K562 (cell line): ENCODE measurements at regions not wholly inside any gene's neighbourhood (a gene's known extent, or its start where the extent isn't known, plus 50 kb on each side); places are given as distances from the start of the nearest gene placed in this dataset.

Experiments used
- ATAC-seq: fragments of 200-7000 bp; cut with Tn5 transposase; 3 replicates; pipeline ENCODE4 v1.9.1; 2020; ENCODE audit warnings: moderate library complexity
- BruUV-seq: library from RNA; stranded (reverse); fragments of 400-500 nt; replicated peaks from 2 replicates; lab custom pipeline; 2021; lab: Mats Ljungman, UMichigan
- CTCF ChIA-PET: fragments of 300-600 bp; formaldehyde crosslinking; extraction: SDS; loops from one replicate; lab custom pipeline; 2021; ENCODE audit warnings: low intra/inter-chr PET ratio; lab: Yijun Ruan, JAX
- POLR2A ChIA-PET: fragments of 300-600, 350-650 bp; sonication (Branson Sonifier 250); formaldehyde crosslinking; extraction: SDS; loops from one replicate; lab custom pipeline; 2021; ENCODE audit warnings: antibody characterized with exemption, inconsistent platforms; lab: Yijun Ruan, JAX
- DNase-seq, 4 experiments: peaks; one replicate each; pipeline versions ENCODE4 v3.0.0 to v3.0.0-alpha.2; 2011 to 2018; ENCODE audit warnings: low spot score in 3 of 4, mixed read lengths in 3 of 4; ENCODE audit errors: extremely low read depth in 1 of 4
- FAIRE-seq: peaks from 2 replicates; lab custom pipeline; 2011; peaks lifted over from hg19 to GRCh38; lab: Jason Lieb, UNC
- H2AFZ ChIP-seq: 2 replicates; pipeline ENCODE4 v1.6.0; 2011; ENCODE audit warnings: low read depth, low read length, control low read depth, inconsistent platforms
- H3K27ac ChIP-seq: fragments of 200-600 bp; 3 replicates; pipeline ENCODE4 v1.8.0; 2011; ENCODE audit warnings: low read depth, mild to moderate bottlenecking, control low read depth, inconsistent platforms, low read length, moderate library complexity, mixed read lengths; ENCODE audit errors: extremely low read depth
- H3K27me3 ChIP-seq, 2 experiments: fragments of 300-600 bp in 1 of 2; 2 replicates in 1 of 2; 3 replicates in 1 of 2; pipeline versions ENCODE4 v1.6.0 to v1.8.0; 2011; ENCODE audit warnings: inconsistent platforms in 2 of 2, low read length in 2 of 2, mild to moderate bottlenecking in 1 of 2, mixed read lengths in 1 of 2, moderate library complexity in 1 of 2; ENCODE audit not compliant: control insufficient read depth in 2 of 2, insufficient read depth in 2 of 2
- H3K36me3 ChIP-seq: fragments of 300-600 bp; 3 replicates; pipeline ENCODE4 v1.8.0; 2011; ENCODE audit warnings: mild to moderate bottlenecking, low read length, inconsistent platforms; ENCODE audit not compliant: control insufficient read depth, insufficient read depth
- H3K4me1 ChIP-seq, 2 experiments: fragments of 200-600 bp in 1 of 2; replicated peaks in 1 of 2; 2 replicates in 1 of 2; 3 replicates in 1 of 2; pipeline versions ENCODE4 v1.5.1 to v1.8.0; 2011; ENCODE audit warnings: inconsistent platforms in 2 of 2, low read length in 2 of 2, mild to moderate bottlenecking in 1 of 2, mixed read lengths in 1 of 2, moderate library complexity in 1 of 2; ENCODE audit not compliant: control insufficient read depth in 2 of 2, insufficient read depth in 2 of 2
- H3K4me2 ChIP-seq: 2 replicates; pipeline ENCODE4 v1.6.1; 2011; ENCODE audit warnings: low read length, control low read depth, inconsistent platforms, mixed read lengths; ENCODE audit not compliant: insufficient read depth
- H3K4me3 ChIP-seq: fragments of 200-600 bp; sonication (generic), shearing (Covaris generic); 2 replicates; pipeline ENCODE4 v1.5.1; 2016; ENCODE audit warnings: control low read depth, inconsistent platforms
- H3K79me2 ChIP-seq: fragments of 200-600 bp; 3 replicates; pipeline ENCODE4 v1.8.0; 2011; ENCODE audit warnings: low read length, inconsistent platforms; ENCODE audit not compliant: control insufficient read depth, insufficient read depth
- H3K9ac ChIP-seq, 2 experiments: 2 replicates each; pipeline versions ENCODE4 v1.6.0 to v1.6.1; 2011; ENCODE audit warnings: low read depth in 2 of 2, low read length in 2 of 2, control low read depth in 1 of 2, inconsistent platforms in 1 of 2, mild to moderate bottlenecking in 1 of 2, mixed read lengths in 1 of 2; ENCODE audit not compliant: insufficient read depth in 1 of 2
- H3K9me1 ChIP-seq: one replicate; pipeline ENCODE4 v1.6.0; 2011; ENCODE audit warnings: inconsistent platforms, mild to moderate bottlenecking, low read length, moderate library complexity; ENCODE audit not compliant: control insufficient read depth, insufficient read depth
- H3K9me3 ChIP-seq: replicated peaks from 2 replicates; pipeline ENCODE4 v1.5.1; 2011; ENCODE audit warnings: low read depth, low read length, inconsistent platforms; ENCODE audit not compliant: control insufficient read depth, insufficient read depth
- H4K20me1 ChIP-seq: replicated peaks from 2 replicates; pipeline ENCODE4 v1.6.1; 2011; ENCODE audit warnings: low read length, inconsistent platforms, mixed read lengths; ENCODE audit not compliant: control insufficient read depth, insufficient read depth
- BCL6 ChIP-seq: fragments of 250-450 bp; sonication (Bioruptor Pico); IDR thresholded peaks from 2 replicates; pipeline ENCODE4 v1.4.0; 2020
- CBFA2T3 ChIP-seq: fragments of 450-650 bp; IDR thresholded peaks from 2 replicates; pipeline ENCODE4 v1.6.1; 2017
- KDM4B ChIP-seq, 2 experiments: fragments of 450-650 bp in 1 of 2; sonication (generic) in 1 of 2; IDR thresholded peaks; 2 replicates each; pipeline ENCODE4 v1.6.1; 2016 to 2017; ENCODE audit warnings: borderline replicate concordance in 2 of 2, antibody characterized with exemption in 1 of 2, low read depth in 1 of 2, mild to moderate bottlenecking in 1 of 2
- MYC ChIP-seq, 2 experiments: fragments of 250-450 bp in 1 of 2; sonication (Bioruptor Pico) in 1 of 2; IDR thresholded peaks; 2 replicates each; pipeline versions ENCODE4 v1.5.1 to v1.6.1; 2012 to 2021; ENCODE audit warnings: low read depth in 2 of 2, borderline replicate concordance in 1 of 2, improper control_type of control experiment in 1 of 2, low read length in 1 of 2, mild to moderate bottlenecking in 1 of 2, moderate library complexity in 1 of 2
- NCOA1 ChIP-seq: fragments of 450-650 bp; IDR thresholded peaks from 2 replicates; pipeline ENCODE4 v1.6.1; 2016; ENCODE audit warnings: low read depth
- PHB ChIP-seq: fragments of 250-450 bp; sonication (Bioruptor Pico); IDR thresholded peaks from 2 replicates; pipeline ENCODE4 v1.5.0; 2021
- PTTG1 ChIP-seq: fragments of 450-650 bp; IDR thresholded peaks from 2 replicates; pipeline ENCODE4 v1.6.1; 2016; ENCODE audit warnings: low read depth, mild to moderate bottlenecking, missing genetic modification characterization, missing compliant biosample characterization
- RBM14 ChIP-seq: fragments of 200-400 bp; formaldehyde crosslinking; IDR thresholded peaks from 2 replicates; pipeline ENCODE4 v1.6.1; 2018; ENCODE audit warnings: low read depth, mild to moderate bottlenecking, low read length, moderate library complexity, borderline replicate concordance; ENCODE audit not compliant: insufficient read depth
- SETDB1 ChIP-seq: IDR thresholded peaks from one replicate; pipeline ENCODE4 v1.6.1; 2012; ENCODE audit warnings: low read length, control low read depth, inconsistent platforms
- SIN3B ChIP-seq: fragments of 450-650 bp; IDR thresholded peaks from 2 replicates; pipeline ENCODE4 v1.6.1; 2017; ENCODE audit warnings: low read depth, mild to moderate bottlenecking, moderate library complexity
- ZFP1 ChIP-seq: fragments of 450-650 bp; formaldehyde crosslinking; IDR thresholded peaks from 2 replicates; pipeline ENCODE4 v1.4.0; 2020; ENCODE audit warnings: mild to moderate bottlenecking, mixed read lengths
- ZKSCAN1 ChIP-seq: fragments of 150-350 bp; IDR thresholded peaks from 2 replicates; pipeline ENCODE4 v1.6.1; 2016; ENCODE audit warnings: low read depth, low read length
- ZNF316 ChIP-seq: fragments of 450-650 bp; IDR thresholded peaks from 2 replicates; pipeline ENCODE4 v1.6.1; 2016
- ZNF551 ChIP-seq: fragments of 250-450 bp; sonication (Bioruptor Pico); IDR thresholded peaks from 2 replicates; pipeline ENCODE4 v1.5.0; 2021; ENCODE audit warnings: mild to moderate bottlenecking, moderate library complexity
- ZNF696 ChIP-seq: fragments of 250-450 bp; sonication (Bioruptor Pico); conservative IDR thresholded peaks from 2 replicates; pipeline ENCODE4 v1.4.0; 2020; ENCODE audit warnings: mild to moderate bottlenecking, moderate library complexity
- WGBS: fragments of 100-300 bp; shearing (Covaris generic); methylation state at CpG from one replicate; pipeline ENCODE4 v1.1.6; 2016; ENCODE audit warnings: low coverage, mixed read lengths; ENCODE audit not compliant: insufficient coverage; ENCODE audit errors: missing lambda C conversion rate; 5-methylcytosine and 5-hydroxymethylcytosine counted together
- in situ Hi-C: fragments of 300-500 bp; cut with MboI; formaldehyde crosslinking; loops from 4 replicates; pipeline ENCODE4 v1.15.0; 2018; ENCODE audit warnings: inconsistent platforms, mixed read lengths
- intact Hi-C: fragments of 100-400 bp; cut with micrococcal nuclease; formaldehyde crosslinking; loops from 2 replicates; pipeline ENCODE4 v1.14.2; 2022
- TF ChIP-seq, protein P1 (sequence below): sonication (generic); formaldehyde crosslinking; IDR thresholded peaks from 2 replicates; pipeline ENCODE4 v1.9.0; 2022; ENCODE audit warnings: mild to moderate bottlenecking, missing genetic modification reagents
- TF ChIP-seq, protein P2 (sequence below): fragments of 450-650 bp; IDR thresholded peaks from 2 replicates; pipeline ENCODE4 v1.6.1; 2016
- TF ChIP-seq, protein P3 (sequence below): fragments of 450-650 bp; formaldehyde crosslinking; IDR thresholded peaks from 2 replicates; pipeline ENCODE4 v1.4.0; 2020; ENCODE audit warnings: mild to moderate bottlenecking, moderate library complexity
- TF ChIP-seq, protein P4 (sequence below): sonication (generic); formaldehyde crosslinking; IDR thresholded peaks from 2 replicates; pipeline ENCODE4 v1.8.0; 2022; ENCODE audit warnings: missing genetic modification reagents, mild to moderate bottlenecking, borderline replicate concordance

DNA sequence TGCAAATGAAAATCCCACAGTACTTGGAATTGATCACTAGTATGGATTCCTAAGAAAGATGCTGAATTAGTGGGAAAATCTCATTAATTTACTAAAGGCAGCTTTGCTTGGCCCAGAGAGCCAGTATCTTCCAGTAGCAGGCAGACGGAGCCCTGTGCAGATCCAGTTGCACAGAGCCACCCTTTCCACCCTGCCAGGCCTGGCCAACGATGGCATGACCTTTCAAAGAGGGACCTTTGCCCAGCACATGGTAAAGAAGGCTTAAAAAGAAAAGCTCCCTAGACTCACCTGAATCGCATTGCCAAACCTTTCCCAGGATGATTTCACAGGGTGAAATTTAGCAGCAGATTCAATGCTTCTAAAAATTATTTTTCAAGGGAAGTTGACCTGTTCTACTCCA lies 170.5 kb upstream of the CAMK1G start:
- Histone ChIP-seq H3K27ac (no peak overlapping the region), H3K4me3 (no peak overlapping the region), H4K20me1 (no peaks in the 10 kb centered on the region), H2AFZ (no peak overlapping the region), H3K4me2 (no peak overlapping the region), H3K9ac (no peak overlapping the region), H3K9me1 (no peaks in the 10 kb centered on the region), H3K9me3 (no peaks in the 10 kb centered on the region), H3K36me3 (no peaks in the 10 kb centered on the region), H3K79me2 (no peaks in the 10 kb centered on the region), H3K4me1 (no peaks in the 10 kb centered on the region), H3K27me3 (no peaks in the 10 kb centered on the region)
- BruUV-seq = no TSS peak
- WGBS = 4% methylated on average over 3 of the region's 3 CpGs
- CTCF ChIA-PET = no interaction called here
- DNase-seq = no peak
- in situ Hi-C loops = no loop called here
- no peak for ATAC-seq
- intact Hi-C loops = no loop called here
- POLR2A ChIA-PET = no interaction called here
- no peak for FAIRE-seq
- TF ChIP-seq, protein P1, sequence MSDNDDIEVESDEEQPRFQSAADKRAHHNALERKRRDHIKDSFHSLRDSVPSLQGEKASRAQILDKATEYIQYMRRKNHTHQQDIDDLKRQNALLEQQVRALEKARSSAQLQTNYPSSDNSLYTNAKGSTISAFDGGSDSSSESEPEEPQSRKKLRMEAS (CRISPR knock-in tag) = no peak
- TF ChIP-seq SIN3B (no peak), KDM4B (IDR thresholded peaks at IDR 0.05; ENCODE audit: borderline replicate concordance in 2 of 2, low read depth in 1 of 2) (no peak), CBFA2T3 (no peak), ZNF551 (CRISPR knock-in tag) (no peak), NCOA1 (no peak), ZNF316 (no peak), ZFP1 (CRISPR knock-in tag) (no peak), MYC (IDR thresholded peaks at IDR 0.05; ENCODE audit: low read depth, low read length) (no peak), MYC (CRISPR knock-in tag; IDR thresholded peaks at IDR 0.05; ENCODE audit: borderline replicate concordance, low read depth) (no peak), ZKSCAN1 (no peak), PHB (CRISPR knock-in tag) (no peak), BCL6 (no peak), RBM14 (no peak), SETDB1 (no peak), PTTG1 (tag) (no peak), ZNF696 (CRISPR knock-in tag) (no peak)
- TF ChIP-seq, protein P2, sequence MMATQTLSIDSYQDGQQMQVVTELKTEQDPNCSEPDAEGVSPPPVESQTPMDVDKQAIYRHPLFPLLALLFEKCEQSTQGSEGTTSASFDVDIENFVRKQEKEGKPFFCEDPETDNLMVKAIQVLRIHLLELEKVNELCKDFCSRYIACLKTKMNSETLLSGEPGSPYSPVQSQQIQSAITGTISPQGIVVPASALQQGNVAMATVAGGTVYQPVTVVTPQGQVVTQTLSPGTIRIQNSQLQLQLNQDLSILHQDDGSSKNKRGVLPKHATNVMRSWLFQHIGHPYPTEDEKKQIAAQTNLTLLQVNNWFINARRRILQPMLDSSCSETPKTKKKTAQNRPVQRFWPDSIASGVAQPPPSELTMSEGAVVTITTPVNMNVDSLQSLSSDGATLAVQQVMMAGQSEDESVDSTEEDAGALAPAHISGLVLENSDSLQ = no peak
- TF ChIP-seq, protein P3, sequence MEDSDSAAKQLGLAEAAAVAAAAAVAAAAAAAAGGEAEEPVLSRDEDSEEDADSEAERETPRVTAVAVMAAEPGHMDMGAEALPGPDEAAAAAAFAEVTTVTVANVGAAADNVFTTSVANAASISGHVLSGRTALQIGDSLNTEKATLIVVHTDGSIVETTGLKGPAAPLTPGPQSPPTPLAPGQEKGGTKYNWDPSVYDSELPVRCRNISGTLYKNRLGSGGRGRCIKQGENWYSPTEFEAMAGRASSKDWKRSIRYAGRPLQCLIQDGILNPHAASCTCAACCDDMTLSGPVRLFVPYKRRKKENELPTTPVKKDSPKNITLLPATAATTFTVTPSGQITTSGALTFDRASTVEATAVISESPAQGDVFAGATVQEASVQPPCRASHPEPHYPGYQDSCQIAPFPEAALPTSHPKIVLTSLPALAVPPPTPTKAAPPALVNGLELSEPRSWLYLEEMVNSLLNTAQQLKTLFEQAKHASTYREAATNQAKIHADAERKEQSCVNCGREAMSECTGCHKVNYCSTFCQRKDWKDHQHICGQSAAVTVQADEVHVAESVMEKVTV (CRISPR knock-in tag) = no peak
- TF ChIP-seq, protein P4, sequence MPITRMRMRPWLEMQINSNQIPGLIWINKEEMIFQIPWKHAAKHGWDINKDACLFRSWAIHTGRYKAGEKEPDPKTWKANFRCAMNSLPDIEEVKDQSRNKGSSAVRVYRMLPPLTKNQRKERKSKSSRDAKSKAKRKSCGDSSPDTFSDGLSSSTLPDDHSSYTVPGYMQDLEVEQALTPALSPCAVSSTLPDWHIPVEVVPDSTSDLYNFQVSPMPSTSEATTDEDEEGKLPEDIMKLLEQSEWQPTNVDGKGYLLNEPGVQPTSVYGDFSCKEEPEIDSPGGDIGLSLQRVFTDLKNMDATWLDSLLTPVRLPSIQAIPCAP (CRISPR knock-in tag) = no peak
